Gastroesophageal sphincter (tissue), 4 donors: ENCODE measurements at regions not wholly inside any gene's neighbourhood (a gene's known extent, or its start where the extent isn't known, plus 50 kb on each side); places are given as distances from the start of the nearest gene placed in this dataset.

Experiments used
- ATAC-seq: fragments of 150-250 bp; one replicate; pipeline ENCODE4 v1.9.1; 2016; ENCODE audit warnings: mild to moderate bottlenecking, moderate library complexity
- H3K27ac ChIP-seq, 4 donors: fragments of 200-600 bp; sonication (generic) in 3 of 4; 1 replicate in 3 of 4; 2 replicates in 1 of 4; pipeline ENCODE4 v1.5.1; 2016 to 2019
- H3K27me3 ChIP-seq: fragments of 200-600 bp; sonication (generic); one replicate; pipeline ENCODE4 v1.5.1; 2019
- H3K36me3 ChIP-seq, 2 donors: fragments of 200-600 bp; sonication (generic); one replicate each; pipeline ENCODE4 v1.5.1; 2019; ENCODE audit warnings: control low read depth in 1 of 2
- H3K4me1 ChIP-seq, 3 donors: fragments of 200-600 bp; sonication (generic); 1 replicate in 2 of 3; 2 replicates in 1 of 3; pipeline ENCODE4 v1.5.1; 2016 to 2019; ENCODE audit warnings: control low read depth in 2 of 3
- H3K4me3 ChIP-seq, 2 donors: fragments of 200-600 bp; sonication (generic); one replicate each; pipeline ENCODE4 v1.5.1; 2019; ENCODE audit warnings: mild to moderate bottlenecking in 1 of 2, moderate library complexity in 1 of 2
- H3K9me3 ChIP-seq, 3 donors: fragments of 200-600 bp; sonication (generic); one replicate each; pipeline ENCODE4 v1.5.1; 2017 to 2019; ENCODE audit warnings: control low read depth in 2 of 3
- CTCF ChIP-seq, 4 experiments: fragments of 200-600 bp in 2 of 4; fragments of 450-650 bp in 2 of 4; sonication (generic) in 1 of 4; IDR thresholded peaks; one replicate each; pipeline ENCODE4 v1.5.1; 2017 to 2019; ENCODE audit warnings: antibody characterized with exemption in 4 of 4, mild to moderate bottlenecking in 2 of 4, moderate library complexity in 2 of 4
- EP300 ChIP-seq: sonication (generic); formaldehyde crosslinking; IDR thresholded peaks from one replicate; pipeline ENCODE4 v1.6.1; 2017; ENCODE audit warnings: antibody characterized with exemption, mild to moderate bottlenecking
- POLR2A ChIP-seq, 2 donors: fragments of 450-650 bp; IDR thresholded peaks; one replicate each; pipeline ENCODE4 v1.6.1; 2017; ENCODE audit warnings: antibody characterized with exemption in 2 of 2, mild to moderate bottlenecking in 2 of 2, moderate library complexity in 1 of 2
- POLR2AphosphoS5 ChIP-seq: sonication (generic); formaldehyde crosslinking; IDR thresholded peaks from one replicate; pipeline ENCODE4 v1.6.1; 2017; ENCODE audit warnings: antibody characterized with exemption
- WGBS, 2 donors: methylation state at CpG; one replicate each; pipeline ENCODE4 v1.1.5; 2018; ENCODE audit warnings: low coverage in 1 of 2; 5-methylcytosine and 5-hydroxymethylcytosine counted together

- Histone ChIP-seq H3K27me3 (no peaks in the 10 kb centered on the region), H3K4me1 (no peaks in the 10 kb centered on the region), H3K4me3 (no peak overlapping the region), H3K9me3 (no peaks in the 10 kb centered on the region), H3K36me3 (no peaks in the 10 kb centered on the region), H3K27ac (no peak overlapping the region)
- WGBS, 2 donors: 60 to 64% methylated on average over 2 to 5 of the region's 5 CpGs
- no peak for TF ChIP-seq EP300
- TF ChIP-seq CTCF (IDR thresholded peaks at IDR 0.05): no peak
- no peak for TF ChIP-seq POLR2A (IDR thresholded peaks at IDR 0.05)
- TF ChIP-seq POLR2AphosphoS5: no peak
- ATAC-seq: no peak
These were observed 912.3 kb upstream of the SEL1L start for GRCh38 chr14:82445810-82446570.

- no peak for TF ChIP-seq CTCF (IDR thresholded peaks at IDR 0.05)
- no peak for TF ChIP-seq POLR2A (IDR thresholded peaks at IDR 0.05)
- no peak for TF ChIP-seq EP300
- TF ChIP-seq POLR2AphosphoS5: no peak
- no peaks in the 10 kb centered on the region for H3K9me3 ChIP-seq
- ATAC-seq: no peak
- H3K4me1 ChIP-seq: no peaks in the 10 kb centered on the region
- no peak overlapping the region for H3K4me3 ChIP-seq
- 32 to 58% methylated on average over 3 of the region's 3 CpGs for WGBS, 2 donors
- H3K27ac ChIP-seq: no peak overlapping the region
- no peaks in the 10 kb centered on the region for H3K27me3 ChIP-seq
- no peaks in the 10 kb centered on the region for H3K36me3 ChIP-seq
These were observed 913.9 kb upstream of the SEL1L start for GRCh38 chr14:82447586-82447985.

- Histone ChIP-seq H3K9me3 (no peaks in the 10 kb centered on the region), H3K4me3 (no peak overlapping the region), H3K27ac (no peak overlapping the region), H3K4me1 (no peaks in the 10 kb centered on the region), H3K36me3 (no peaks in the 10 kb centered on the region), H3K27me3 (no peaks in the 10 kb centered on the region)
- TF ChIP-seq EP300: no peak
- no peak for TF ChIP-seq POLR2A (IDR thresholded peaks at IDR 0.05)
- no peak for TF ChIP-seq CTCF (IDR thresholded peaks at IDR 0.05)
- no peak for TF ChIP-seq POLR2AphosphoS5
- WGBS, 2 donors: 37 to 48% methylated on average over 4 to 5 of the region's 5 CpGs
- ATAC-seq: no peak
These were observed 916.3 kb upstream of the SEL1L start for GRCh38 chr14:82449926-82450468.

- Histone ChIP-seq H3K9me3 (no peaks in the 10 kb centered on the region), H3K36me3 (no peaks in the 10 kb centered on the region), H3K4me1 (no peaks in the 10 kb centered on the region), H3K4me3 (no peak overlapping the region), H3K27ac (no peak overlapping the region), H3K27me3 (no peaks in the 10 kb centered on the region)
- TF ChIP-seq CTCF (IDR thresholded peaks at IDR 0.05): no peak
- TF ChIP-seq EP300: no peak
- no peak for TF ChIP-seq POLR2AphosphoS5
- TF ChIP-seq POLR2A (IDR thresholded peaks at IDR 0.05): no peak
- no peak for ATAC-seq
These were observed 918.0 kb upstream of the SEL1L start for GRCh38 chr14:82451675-82452074.

- ATAC-seq: no peak
- TF ChIP-seq EP300 (no peak), POLR2A (IDR thresholded peaks at IDR 0.05) (no peak), POLR2AphosphoS5 (no peak), CTCF (IDR thresholded peaks at IDR 0.05) (no peak)
- H3K36me3 ChIP-seq: no peaks in the 10 kb centered on the region
- H3K27ac ChIP-seq: no peak overlapping the region
- H3K4me3 ChIP-seq: no peak overlapping the region
- H3K9me3 ChIP-seq: no peaks in the 10 kb centered on the region
- no peaks in the 10 kb centered on the region for H3K4me1 ChIP-seq
- no peaks in the 10 kb centered on the region for H3K27me3 ChIP-seq
- 77 to 81% methylated on average over 6 of the region's 6 CpGs for WGBS, 2 donors
These were observed 948.7 kb upstream of the SEL1L start for GRCh38 chr14:82482345-82482744.
